Prostate gland (tissue), 2 donors: ENCODE measurements at regions not wholly inside any gene's neighbourhood (a gene's known extent, or its start where the extent isn't known, plus 50 kb on each side); places are given as distances from the start of the nearest gene placed in this dataset.

Experiments
- DNase-seq: peaks from one replicate; pipeline ENCODE4 v3.0.0-alpha.2; 2019; ENCODE audit warnings: low spot score
- H3K27ac ChIP-seq, 2 donors: fragments of 200-600 bp; sonication (generic); 2 replicates each; pipeline ENCODE4 v1.5.1; 2017 to 2019
- H3K27me3 ChIP-seq: fragments of 200-600 bp; sonication (generic); replicated peaks from 2 replicates; pipeline ENCODE4 v1.5.1; 2019; ENCODE audit not compliant: insufficient read depth
- H3K36me3 ChIP-seq, 2 donors: fragments of 200-600 bp; sonication (generic); 1 replicate in 1 of 2; 2 replicates in 1 of 2; pipeline versions ENCODE4 v1.5.1 to v1.8.1; 2017 to 2019
- H3K4me1 ChIP-seq: fragments of 200-600 bp; sonication (generic); replicated peaks from 2 replicates; pipeline ENCODE4 v1.5.1; 2019
- H3K4me3 ChIP-seq, 2 donors: fragments of 200-600 bp; sonication (generic); 2 replicates each; pipeline ENCODE4 v1.5.1; 2017 to 2019
- H3K9me3 ChIP-seq: fragments of 200-600 bp; sonication (generic); 2 replicates; pipeline ENCODE4 v1.5.1; 2017
- CTCF ChIP-seq, 4 experiments: fragments of 200-600 bp in 2 of 4; fragments of 450-650 bp in 2 of 4; sonication (generic) in 2 of 4; IDR thresholded peaks; 1 replicate in 3 of 4; 2 replicates in 1 of 4; pipeline ENCODE4 v1.5.1; 2016 to 2019; ENCODE audit warnings: antibody characterized with exemption in 4 of 4, mild to moderate bottlenecking in 2 of 4, moderate library complexity in 2 of 4
- POLR2A ChIP-seq: fragments of 450-650 bp; IDR thresholded peaks from one replicate; pipeline ENCODE4 v1.6.1; 2016; ENCODE audit warnings: antibody characterized with exemption, mild to moderate bottlenecking
- POLR2AphosphoS5 ChIP-seq: sonication (generic); formaldehyde crosslinking; IDR thresholded peaks from one replicate; pipeline ENCODE4 v1.6.1; 2017; ENCODE audit warnings: antibody characterized with exemption
- WGBS: methylation state at CpG from one replicate; pipeline ENCODE4 v1.1.5; 2018; 5-methylcytosine and 5-hydroxymethylcytosine counted together
- intact Hi-C: fragments of 100-400 bp; cut with DNase I; formaldehyde crosslinking; loops from one replicate; pipeline ENCODE4 v1.14.2; 2022

GRCh38 chr9:108673386-108673785 lies 182.4 kb downstream of the ACTL7B start:
- H3K36me3 ChIP-seq = no peaks in the 10 kb centered on the region
- WGBS = 91% methylated on average over 7 of the region's 7 CpGs
- no peak overlapping the region for H3K4me3 ChIP-seq
- H3K27me3 ChIP-seq = no peaks in the 10 kb centered on the region
- H3K9me3 ChIP-seq = no peaks in the 10 kb centered on the region
- no peaks in the 10 kb centered on the region for H3K4me1 ChIP-seq
- intact Hi-C loops = no loop called here
- TF ChIP-seq POLR2AphosphoS5 (no peak), CTCF (IDR thresholded peaks at IDR 0.05) (no peak), POLR2A (no peak)
- no peak overlapping the region for H3K27ac ChIP-seq
- no peak for DNase-seq

GRCh38 chr9:108672475-108673190 lies 183.2 kb downstream of the ACTL7B start:
- Histone ChIP-seq H3K4me3 (no peak overlapping the region), H3K9me3 (no peaks in the 10 kb centered on the region), H3K27ac (no peak overlapping the region), H3K36me3 (no peaks in the 10 kb centered on the region), H3K27me3 (no peaks in the 10 kb centered on the region), H3K4me1 (no peaks in the 10 kb centered on the region)
- intact Hi-C loops = no loop called here
- DNase-seq = no peak
- 69% methylated on average over 7 of the region's 7 CpGs for WGBS
- no peak for TF ChIP-seq POLR2A
- TF ChIP-seq CTCF (IDR thresholded peaks at IDR 0.05) = no peak
- no peak for TF ChIP-seq POLR2AphosphoS5

GRCh38 chr9:108671794-108672193 lies 184.0 kb downstream of the ACTL7B start:
- no peak for DNase-seq
- intact Hi-C loops = no loop called here
- Histone ChIP-seq H3K27ac (no peak overlapping the region), H3K27me3 (no peaks in the 10 kb centered on the region), H3K36me3 (no peaks in the 10 kb centered on the region), H3K9me3 (no peaks in the 10 kb centered on the region), H3K4me1 (no peaks in the 10 kb centered on the region), H3K4me3 (no peak overlapping the region)
- TF ChIP-seq CTCF (IDR thresholded peaks at IDR 0.05) (no peak), POLR2AphosphoS5 (no peak), POLR2A (no peak)
- 79% methylated on average over 4 of the region's 4 CpGs for WGBS

GRCh38 chr9:108671176-108671575 lies 184.6 kb downstream of the ACTL7B start:
- Histone ChIP-seq H3K36me3 (no peaks in the 10 kb centered on the region), H3K4me3 (no peak overlapping the region), H3K27me3 (no peaks in the 10 kb centered on the region), H3K9me3 (no peaks in the 10 kb centered on the region), H3K4me1 (no peaks in the 10 kb centered on the region), H3K27ac (no peak overlapping the region)
- intact Hi-C loops = no loop called here
- 91% methylated on average over 5 of the region's 5 CpGs for WGBS
- DNase-seq = no peak
- TF ChIP-seq POLR2A = no peak
- TF ChIP-seq POLR2AphosphoS5 = no peak
- no peak for TF ChIP-seq CTCF (IDR thresholded peaks at IDR 0.05)

- Histone ChIP-seq H3K4me3 (no peak overlapping the region), H3K27ac (no peak overlapping the region), H3K9me3 (no peaks in the 10 kb centered on the region), H3K27me3 (no peaks in the 10 kb centered on the region), H3K36me3 (no peaks in the 10 kb centered on the region), H3K4me1 (no peaks in the 10 kb centered on the region)
- DNase-seq = no peak
- TF ChIP-seq CTCF (IDR thresholded peaks at IDR 0.05) (no peak), POLR2A (no peak), POLR2AphosphoS5 (no peak)
- WGBS = 25% methylated on average over 4 of the region's 4 CpGs
- intact Hi-C loops = no loop called here
These were observed 186.8 kb downstream of the ACTL7B start for GRCh38 chr9:108668938-108669335.
